Endothelial cell of hepatic sinusoid (primary cell): ENCODE measurements at regions not wholly inside any gene's neighbourhood (a gene's known extent, or its start where the extent isn't known, plus 50 kb on each side); places are given as distances from the start of the nearest gene placed in this dataset.

Source experiments
- in situ Hi-C: cut with HindIII; loops from 2 replicates; pipeline ENCODE4 v1.10.0; 2017; ENCODE audit warnings: low sequenced_read_pairs

DNA sequence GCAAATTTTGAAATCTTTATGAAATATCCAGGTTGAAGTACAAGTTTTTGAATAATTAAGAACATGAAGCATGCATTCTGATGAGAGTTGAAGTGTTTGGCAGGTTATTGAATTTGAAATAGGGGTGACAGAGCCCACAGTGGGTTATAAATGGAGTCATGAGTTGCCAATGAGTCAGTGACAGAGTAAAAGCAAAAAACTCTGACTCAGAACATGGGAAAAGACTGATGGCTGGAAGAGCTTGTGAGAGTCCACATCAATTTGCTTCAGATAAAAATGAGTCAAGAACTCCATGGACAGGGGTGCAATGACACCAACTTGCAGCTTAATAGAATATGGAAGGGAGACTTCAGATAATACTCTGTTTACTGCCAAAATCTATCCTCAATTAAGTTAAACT lies 105.3 kb downstream of the SLC6A15 start:
- in situ Hi-C loops: no loop called here

DNA sequence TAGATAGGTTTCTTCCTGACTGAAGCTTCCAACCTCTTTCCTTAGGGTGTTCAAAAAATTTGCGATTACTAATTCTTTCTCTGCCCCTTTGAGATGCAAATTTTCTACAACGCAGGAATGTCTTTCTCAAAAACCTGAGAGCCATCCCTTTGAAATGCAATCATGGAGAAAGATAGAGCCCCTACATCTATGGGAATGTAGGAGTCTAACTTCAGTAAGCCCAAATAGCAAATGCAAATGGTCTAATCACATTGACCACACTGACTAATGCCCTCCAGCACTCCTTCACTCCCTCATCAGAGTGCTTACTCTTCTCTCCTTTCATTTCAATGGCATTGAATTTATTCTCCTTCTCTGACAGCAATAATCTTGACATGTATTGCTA lies 107.1 kb downstream of the SLC6A15 start:
- in situ Hi-C loops: no loop called here

DNA sequence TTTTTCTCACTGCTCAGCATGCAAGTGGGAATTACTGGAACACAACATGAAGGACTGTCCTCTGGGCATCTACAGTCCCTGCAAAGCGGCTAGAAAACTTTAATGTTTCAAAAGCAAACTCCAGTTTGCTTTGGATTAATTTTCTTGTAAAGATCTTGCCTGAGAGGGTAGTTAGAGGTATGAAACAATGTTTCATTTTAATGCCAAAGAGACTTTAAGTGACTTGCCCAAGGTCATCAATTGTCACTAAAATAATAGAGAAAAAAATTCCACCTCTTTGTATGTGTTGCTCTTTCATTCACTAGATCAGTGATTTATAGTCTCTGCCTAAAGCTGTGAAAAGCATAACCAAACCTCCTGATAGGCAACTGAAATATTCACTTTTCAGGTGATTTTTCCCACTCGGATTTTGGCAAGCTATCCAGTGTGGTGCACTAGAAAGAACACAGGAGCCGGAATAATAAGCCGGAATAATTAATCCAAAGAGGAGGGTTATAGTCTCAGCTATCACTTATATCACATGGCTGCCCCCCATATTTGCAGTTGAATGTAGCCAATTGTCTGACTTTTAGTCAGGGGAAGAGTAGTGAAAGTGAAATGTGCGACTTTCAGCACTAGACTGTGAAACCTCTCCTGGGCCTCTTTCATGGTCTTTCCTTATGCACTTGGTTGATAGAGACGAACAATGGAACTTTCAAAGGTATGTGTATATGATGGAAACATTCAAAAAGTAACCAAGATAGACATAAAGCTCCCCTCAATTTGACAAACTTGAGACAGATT lies 107.7 kb downstream of the SLC6A15 start:
- in situ Hi-C loops: no loop called here

DNA sequence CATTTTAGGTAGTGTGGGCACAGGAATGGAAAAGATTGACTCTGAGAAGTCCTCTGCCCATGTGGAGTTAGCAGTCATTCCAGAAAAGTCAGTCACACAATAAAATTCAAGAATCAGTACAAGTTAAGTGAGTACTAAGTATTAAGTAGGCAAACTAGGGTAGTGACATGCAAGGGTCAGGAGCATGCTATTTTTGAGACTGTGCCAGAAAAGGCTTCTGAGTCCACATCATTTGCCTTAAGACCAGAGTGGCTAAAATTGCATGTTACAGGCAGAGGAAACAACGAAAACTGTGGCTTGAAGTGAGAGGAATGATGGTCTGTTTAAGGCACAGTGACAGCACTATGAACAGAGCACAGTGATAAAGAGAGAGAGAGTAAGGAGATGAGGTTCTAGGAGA lies 108.9 kb downstream of the SLC6A15 start:
- in situ Hi-C loops: no loop called here

DNA sequence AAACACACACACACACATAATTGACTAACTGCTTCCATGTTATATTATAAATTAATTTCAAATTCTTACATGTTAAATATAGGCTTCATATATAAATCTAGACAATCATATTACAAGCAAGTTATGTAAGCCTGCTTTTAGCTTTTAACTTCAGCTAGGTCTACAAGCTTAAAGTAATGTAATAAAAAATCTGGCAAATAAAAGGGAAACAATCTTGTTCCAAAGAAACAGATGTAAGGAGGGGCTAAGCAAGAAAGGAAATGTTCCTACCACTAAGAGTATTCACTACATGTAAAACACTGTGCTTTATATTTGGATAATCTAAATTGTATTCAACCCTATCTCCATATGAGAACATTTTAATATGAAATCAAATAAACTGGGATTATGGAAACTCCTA lies 110.4 kb downstream of the SLC6A15 start:
- in situ Hi-C loops: no loop called here

DNA sequence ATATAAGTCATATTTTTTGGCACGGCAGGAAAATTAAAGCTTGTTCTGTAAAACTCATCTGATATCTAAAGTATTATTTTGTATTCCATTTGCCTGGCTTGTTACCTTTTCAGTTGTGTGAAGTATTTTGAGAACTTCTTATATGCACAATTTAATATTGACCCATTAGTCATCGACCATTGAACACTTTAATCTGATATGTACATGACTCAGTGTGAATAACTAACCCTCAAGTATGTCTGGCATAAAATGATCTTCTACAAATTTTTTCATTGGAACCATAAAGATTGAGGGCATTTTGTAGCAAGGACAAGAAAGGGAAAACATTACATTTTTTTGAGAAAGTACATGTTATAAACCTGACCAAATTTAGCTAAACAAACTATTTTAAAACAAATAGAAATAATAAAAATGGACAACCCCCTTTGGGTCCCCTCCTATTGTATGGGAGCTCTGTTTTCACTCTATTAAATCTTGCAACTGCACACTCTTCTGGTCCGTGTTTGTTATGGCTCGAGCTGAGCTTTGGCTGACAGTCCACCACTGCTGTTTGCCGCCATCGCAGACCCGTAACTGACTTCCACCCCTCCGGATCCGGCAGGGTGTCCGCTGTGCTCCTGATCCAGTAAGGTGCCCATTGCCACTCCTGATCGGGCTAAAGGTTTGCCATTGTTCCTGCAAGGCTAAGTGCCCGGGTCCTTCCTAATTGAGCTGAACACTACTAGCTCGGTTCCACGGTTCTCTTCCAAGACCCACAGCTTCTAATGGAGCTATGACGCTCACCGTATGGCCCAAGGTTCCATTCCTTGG lies 118.8 kb downstream of the SLC6A15 start:
- in situ Hi-C loops: no loop called here

DNA sequence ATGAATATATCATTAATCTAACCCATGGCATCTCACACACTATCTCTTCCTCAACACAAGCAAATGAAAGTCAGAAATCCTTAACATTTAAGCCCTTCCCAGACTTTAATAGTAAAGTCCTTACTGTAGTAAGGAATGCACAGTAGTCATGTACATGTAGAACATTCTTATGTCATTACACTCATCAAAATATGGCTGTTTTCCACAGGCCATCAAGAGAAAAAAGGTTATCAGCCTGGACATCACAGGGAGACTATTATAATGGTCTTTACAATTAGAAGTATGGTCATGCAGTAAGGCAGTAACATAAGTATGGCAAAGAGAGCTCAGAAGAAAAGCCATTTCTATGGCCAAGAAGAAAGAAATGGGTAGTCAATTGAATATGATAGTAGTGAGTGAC lies 121.2 kb downstream of the SLC6A15 start:
- in situ Hi-C loops: no loop called here

DNA sequence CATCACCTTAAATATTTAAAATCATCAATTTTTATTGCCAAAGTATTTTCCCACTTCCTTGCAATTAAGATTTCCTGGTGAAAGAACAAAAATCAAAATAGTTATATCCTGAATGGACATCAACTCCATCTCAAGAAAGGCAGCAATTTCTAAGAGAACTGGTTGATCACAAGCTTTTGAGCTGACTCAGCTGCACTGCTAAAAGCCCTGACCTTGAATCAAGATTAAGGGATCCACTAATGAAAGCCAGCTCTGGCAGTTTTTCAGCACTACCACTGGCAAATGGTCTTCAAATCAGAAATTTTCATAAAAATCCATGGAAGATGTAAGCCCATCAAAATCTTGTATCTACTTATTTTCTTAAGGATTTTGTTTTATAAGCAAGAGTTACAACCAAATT lies 123.4 kb downstream of the SLC6A15 start:
- in situ Hi-C loops: no loop called here

DNA sequence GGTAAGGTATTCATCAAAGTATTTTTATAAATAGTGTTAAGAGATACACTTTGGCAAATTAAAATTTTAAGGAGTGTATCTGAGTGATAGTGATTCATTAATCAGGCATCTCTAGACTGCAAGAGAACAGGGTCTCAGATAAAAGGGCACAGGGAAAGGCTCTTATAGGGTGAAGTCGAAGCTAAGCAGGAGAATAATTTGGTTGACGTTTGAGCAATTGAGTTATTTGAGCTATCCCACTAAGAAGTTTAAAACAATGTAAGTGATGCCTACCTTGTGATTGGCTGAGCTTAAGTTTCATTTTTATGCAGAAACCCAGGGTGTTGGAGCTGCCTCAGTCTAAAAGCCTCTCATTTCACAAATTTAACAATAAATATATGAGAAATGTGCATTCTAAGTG lies 125.3 kb downstream of the SLC6A15 start:
- in situ Hi-C loops: no loop called here

DNA sequence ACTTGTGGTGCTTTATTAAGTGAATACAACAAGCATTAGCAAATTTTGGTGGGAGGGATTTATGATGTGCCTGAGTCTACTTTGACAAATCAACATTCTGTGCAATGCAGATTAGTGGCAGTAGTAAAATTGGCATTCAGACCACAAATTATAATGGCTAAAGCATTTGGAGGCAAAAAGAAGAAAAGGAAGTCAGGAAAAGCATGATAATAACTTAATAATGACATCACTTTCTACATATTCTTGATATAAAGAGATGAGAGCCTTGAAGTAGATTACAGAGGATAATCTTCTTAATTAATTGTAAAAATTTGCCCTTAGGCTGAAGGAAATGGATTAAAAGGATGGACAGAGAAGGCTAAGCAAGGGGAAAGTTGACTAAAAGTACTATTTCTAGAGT lies 126.0 kb downstream of the SLC6A15 start:
- in situ Hi-C loops: no loop called here

DNA sequence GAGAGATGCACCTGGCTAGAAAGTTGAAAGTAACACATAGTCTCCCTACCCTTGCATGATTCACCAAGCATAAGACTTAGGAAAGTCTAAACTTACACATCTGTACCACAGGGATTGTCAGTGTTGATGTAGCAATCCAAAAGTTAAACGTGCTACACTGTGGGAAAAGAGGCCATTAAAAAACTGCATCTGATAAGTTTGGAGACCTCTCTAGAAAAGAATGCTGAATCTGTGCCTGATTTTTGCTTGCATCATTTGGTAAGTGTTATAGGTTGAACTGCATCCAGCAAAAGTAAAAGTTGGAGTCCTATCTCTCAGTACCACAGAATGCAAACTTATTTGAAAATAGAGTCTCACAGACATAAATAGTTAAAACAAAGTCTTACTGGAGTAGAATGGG lies 126.6 kb downstream of the SLC6A15 start:
- in situ Hi-C loops: no loop called here

DNA sequence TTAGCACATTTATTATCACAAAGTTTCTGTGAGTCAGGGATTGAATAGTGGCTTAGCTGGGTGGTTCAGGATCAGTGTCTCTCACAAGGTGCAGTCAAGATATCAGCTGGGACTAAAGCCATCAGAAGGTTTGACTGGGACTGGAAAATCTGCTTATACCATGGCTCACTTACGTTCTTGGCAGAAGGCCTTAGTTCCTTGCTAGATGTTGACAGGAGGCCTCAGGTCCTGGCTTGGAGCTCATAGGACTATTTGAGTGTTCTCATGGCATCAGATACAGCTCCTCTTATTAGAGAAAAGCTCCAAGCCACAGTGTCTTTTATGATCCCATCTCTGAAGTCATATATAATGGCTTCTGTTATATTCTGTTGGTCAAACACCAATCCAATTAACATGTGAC lies 127.3 kb downstream of the SLC6A15 start:
- in situ Hi-C loops: no loop called here

DNA sequence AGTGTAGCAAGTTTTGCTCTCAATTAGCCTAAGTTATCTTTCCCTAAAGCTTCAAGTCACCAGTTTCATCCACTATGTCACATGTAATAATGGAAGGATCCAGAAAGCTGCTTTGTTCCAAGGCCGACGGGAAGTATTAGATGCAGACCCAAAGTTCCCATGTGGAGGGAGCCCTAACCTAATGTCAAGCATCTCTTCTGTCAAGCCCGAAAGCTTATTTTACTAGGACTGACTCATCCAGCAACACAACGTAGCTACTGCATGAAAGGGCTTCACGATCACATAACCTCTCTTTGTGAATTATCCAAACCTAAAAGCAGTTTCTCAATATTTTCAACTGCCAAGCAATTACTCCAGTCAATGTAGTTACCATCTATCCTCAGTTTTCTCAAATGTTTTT lies 133.4 kb downstream of the SLC6A15 start:
- in situ Hi-C loops: no loop called here

DNA sequence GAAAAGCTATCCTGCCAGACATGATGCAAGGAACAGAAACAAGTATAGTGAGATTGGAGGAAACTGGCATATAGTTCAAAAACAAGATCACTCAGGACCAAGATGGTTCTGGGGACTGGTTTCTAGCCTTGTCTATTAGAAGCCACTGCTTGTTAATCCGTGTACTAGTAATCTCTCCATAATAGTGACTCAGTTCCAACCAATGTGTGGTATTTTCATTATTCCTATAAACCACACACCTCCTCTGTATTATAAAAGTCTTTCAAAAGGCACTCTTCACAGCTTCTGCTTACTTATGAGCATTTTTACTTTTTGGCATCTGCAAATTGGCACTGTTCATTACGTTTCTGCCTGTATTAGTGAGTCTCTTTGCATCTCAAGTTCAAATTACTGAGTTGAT lies 140.3 kb downstream of the SLC6A15 start:
- in situ Hi-C loops: no loop called here

DNA sequence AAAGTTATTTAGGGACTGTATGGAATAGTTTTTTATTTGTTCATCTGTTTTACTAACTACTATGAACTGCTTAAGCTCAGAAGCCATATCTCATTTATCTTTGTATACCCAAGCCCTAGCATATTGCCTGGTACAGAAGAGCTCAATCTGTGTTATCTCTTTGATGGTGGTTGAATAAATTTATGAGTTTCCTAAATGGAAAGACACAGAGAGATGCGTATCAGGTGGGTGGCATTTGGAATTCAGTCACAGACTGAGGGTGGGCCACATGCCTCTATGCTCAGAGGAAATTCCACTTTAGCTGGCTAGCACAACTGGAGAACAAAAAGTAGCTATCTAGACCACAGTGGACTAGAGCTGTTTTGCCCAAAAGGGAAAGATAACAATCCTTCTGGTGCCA lies 145.5 kb downstream of the SLC6A15 start:
- in situ Hi-C loops: no loop called here

DNA sequence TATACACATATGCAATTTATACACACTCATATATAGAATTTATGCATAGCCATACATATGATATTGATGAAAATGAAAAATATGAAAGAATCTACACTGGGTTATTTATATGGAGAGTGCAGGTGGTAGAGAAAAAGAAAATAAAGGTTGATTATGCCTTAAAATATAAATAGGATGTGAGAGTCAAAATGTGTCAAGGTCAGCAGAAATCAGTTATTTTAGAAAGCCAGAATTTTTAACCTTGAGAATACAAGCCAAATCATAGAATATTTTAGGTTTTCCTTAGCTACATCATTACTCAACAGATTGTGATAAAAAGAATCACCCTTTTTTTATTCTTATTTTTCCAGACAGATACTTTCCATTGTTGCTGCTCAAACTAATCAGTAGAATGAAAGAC lies 146.2 kb downstream of the SLC6A15 start:
- in situ Hi-C loops: no loop called here

DNA sequence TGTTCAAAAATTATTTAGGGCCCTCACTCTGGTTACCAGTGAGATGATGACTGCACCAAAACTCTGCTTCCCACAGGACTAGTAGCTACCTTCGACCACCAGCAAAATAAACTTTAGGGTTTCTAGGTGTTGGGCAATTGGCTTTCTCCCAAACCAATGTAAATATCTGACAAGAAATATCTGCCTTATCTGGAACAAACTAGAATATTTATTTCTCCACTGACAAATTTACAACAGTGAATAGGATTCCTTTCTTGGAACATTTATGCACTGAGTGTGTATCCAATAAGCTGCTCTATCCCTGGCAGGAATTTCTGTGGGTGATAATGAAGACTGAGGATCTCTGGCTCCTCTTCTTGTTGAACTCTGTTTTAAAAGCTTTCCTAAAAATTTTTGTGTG lies 148.6 kb downstream of the SLC6A15 start:
- in situ Hi-C loops: no loop called here

DNA sequence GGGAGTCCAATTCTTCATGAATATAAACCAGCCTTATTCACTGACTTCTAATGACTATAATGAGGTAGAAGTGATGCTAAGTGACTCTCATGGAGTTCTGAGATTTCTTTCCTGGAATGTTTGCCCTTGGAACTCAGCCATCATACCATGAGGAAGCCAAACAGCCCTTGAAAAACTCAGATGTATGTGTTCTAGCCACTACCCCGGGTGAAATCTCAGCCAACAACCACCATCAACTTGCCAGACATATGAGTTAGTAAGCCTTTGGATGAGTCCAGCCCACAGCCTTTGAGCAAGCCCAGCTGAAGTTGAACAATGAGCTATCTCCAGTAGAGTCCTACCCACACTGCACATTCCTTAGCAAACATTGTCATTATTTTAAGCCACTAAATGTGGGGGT lies 149.5 kb downstream of the SLC6A15 start:
- in situ Hi-C loops: no loop called here

DNA sequence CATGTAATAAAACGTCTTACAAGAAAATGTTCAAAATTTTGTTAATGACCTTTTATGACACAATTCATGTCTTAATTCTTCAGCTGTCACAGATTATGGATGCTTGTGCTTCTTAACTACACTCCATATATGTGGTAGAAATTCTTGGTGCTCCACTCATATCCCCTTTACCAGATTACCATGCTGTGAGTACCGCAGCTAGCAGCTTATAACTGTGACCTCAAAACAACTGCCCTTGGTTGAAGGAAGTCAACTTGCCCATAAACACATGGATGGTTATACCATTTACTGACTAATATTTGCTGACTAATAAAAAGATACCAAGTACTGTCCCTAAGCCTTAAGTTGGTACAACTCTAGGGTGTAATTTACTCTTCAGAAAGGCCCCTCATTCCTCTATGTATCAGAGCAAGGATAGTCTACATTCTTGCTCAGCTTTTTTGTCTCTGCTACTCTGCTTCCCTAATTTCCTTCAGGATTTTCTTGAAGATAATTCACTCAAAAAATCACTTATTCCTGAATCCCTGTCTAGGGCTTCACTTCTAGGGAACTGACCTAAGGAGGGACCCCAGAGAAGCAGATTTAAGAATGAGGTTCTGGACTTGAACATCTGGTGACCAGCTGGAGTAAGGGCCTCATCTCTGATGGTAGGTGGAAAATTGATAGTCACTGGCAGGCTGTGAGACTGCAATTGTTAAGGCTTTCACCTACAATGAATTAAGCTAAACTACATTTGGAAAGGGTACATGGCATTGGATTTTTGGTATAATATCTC lies 152.3 kb downstream of the SLC6A15 start:
- in situ Hi-C loops: no loop called here

DNA sequence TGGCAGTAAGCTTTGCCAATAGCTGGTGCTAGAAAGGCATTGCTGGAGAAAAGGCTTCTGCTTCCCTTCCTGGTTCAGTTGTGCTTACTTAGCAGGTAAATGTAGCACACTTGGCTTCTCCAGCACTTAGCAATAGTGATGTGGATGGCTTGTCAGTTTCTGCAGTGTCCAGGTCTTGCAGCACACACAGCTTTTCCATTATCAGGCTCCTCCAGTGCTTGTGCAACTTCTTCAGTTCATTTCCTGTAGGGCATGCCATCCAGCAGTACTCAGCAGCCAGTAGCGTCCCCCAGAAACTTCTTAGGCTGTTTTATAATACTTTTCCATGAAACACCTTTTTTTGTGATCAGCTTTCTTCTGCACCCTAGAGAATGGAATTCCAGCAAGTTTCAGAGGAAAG lies 154.6 kb downstream of the SLC6A15 start:
- in situ Hi-C loops: no loop called here

DNA sequence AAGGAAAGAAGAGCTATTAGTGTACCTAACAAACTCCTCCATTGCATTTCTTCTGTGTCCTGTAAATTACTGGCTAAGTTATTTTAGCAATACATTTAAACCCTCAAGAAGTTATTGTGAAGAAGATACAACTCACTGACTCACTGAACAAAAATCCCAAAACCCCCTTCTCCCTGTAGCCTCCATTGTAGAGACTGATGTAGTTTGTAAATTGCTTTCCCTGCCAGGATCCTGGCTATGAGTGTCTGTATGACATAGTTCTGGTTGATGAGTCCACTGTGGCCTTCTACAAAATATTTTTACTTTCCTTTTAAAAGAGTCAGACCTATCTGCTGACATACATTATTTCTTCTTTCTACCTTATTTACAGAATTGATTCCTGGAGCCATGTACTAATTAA lies 155.6 kb downstream of the SLC6A15 start:
- in situ Hi-C loops: no loop called here

DNA sequence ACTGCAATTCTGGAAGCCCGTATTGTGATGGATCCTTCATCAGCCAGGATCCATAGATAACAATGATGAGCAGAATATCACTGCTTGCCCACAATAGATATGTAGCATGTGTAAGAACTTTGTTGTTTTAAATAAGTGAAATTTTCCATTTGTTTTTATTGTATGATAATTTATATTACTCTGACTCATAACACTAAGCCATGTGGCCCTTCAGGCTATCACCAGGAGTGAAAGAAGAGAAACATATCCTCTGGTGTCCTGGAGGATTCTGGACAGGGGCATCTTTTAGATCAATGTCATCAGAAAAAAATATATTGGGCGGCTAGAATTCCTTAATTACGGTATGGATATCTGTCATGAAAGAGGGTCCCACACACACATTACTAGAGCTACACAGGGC lies 167.5 kb downstream of the SLC6A15 start:
- in situ Hi-C loops: no loop called here
